ENCODE measurements at regions not wholly inside any gene's neighbourhood (a gene's known extent, or its start where the extent isn't known, plus 50 kb on each side); places are given as distances from the start of the nearest gene placed in this dataset.

- no peaks in the 10 kb centered on the region for H3K36me3 Mint-ChIP-seq (ENCODE audit: low read depth, unreplicated experiment)
- H3K9me3 Mint-ChIP-seq (ENCODE audit: unreplicated experiment), result no peaks in the 10 kb centered on the region
- no peak for DNase-seq (ENCODE audit: low spot score)
- H3K4me1 Mint-ChIP-seq (ENCODE audit: unreplicated experiment), result no peaks in the 10 kb centered on the region
- peaks cover 5% of the 10 kb centered on the region for H3K27me3 Mint-ChIP-seq (ENCODE audit: unreplicated experiment)
- TF ChIP-seq, protein P1, sequence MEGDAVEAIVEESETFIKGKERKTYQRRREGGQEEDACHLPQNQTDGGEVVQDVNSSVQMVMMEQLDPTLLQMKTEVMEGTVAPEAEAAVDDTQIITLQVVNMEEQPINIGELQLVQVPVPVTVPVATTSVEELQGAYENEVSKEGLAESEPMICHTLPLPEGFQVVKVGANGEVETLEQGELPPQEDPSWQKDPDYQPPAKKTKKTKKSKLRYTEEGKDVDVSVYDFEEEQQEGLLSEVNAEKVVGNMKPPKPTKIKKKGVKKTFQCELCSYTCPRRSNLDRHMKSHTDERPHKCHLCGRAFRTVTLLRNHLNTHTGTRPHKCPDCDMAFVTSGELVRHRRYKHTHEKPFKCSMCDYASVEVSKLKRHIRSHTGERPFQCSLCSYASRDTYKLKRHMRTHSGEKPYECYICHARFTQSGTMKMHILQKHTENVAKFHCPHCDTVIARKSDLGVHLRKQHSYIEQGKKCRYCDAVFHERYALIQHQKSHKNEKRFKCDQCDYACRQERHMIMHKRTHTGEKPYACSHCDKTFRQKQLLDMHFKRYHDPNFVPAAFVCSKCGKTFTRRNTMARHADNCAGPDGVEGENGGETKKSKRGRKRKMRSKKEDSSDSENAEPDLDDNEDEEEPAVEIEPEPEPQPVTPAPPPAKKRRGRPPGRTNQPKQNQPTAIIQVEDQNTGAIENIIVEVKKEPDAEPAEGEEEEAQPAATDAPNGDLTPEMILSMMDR (IDR thresholded peaks at IDR 0.05; ENCODE audit: unreplicated experiment), result no peak
- no peak overlapping the region for H3K27ac Mint-ChIP-seq (ENCODE audit: unreplicated experiment)
- no peak overlapping the region for H3K4me3 Mint-ChIP-seq (ENCODE audit: unreplicated experiment)
Observed at GRCh38 chr14:76695263-76695920, 65.9 kb upstream of the VASH1 start.

- Mint-ChIP-seq H3K4me3 (ENCODE audit: unreplicated experiment) (no peak overlapping the region), H3K9me3 (ENCODE audit: unreplicated experiment) (no peaks in the 10 kb centered on the region), H3K27me3 (ENCODE audit: unreplicated experiment) (peaks cover 5% of the 10 kb centered on the region), H3K27ac (ENCODE audit: unreplicated experiment) (no peak overlapping the region), H3K36me3 (ENCODE audit: low read depth, unreplicated experiment) (no peaks in the 10 kb centered on the region), H3K4me1 (ENCODE audit: unreplicated experiment) (no peaks in the 10 kb centered on the region)
- DNase-seq (ENCODE audit: low spot score), result no peak
- TF ChIP-seq, protein P1 (IDR thresholded peaks at IDR 0.05; ENCODE audit: unreplicated experiment), result no peak
Observed at GRCh38 chr14:76696361-76696760, 64.9 kb upstream of the VASH1 start.

- DNase-seq (ENCODE audit: low spot score), result no peak
Observed at GRCh38 chr14:76696791-76697190, 64.5 kb upstream of the VASH1 start.

DNA sequence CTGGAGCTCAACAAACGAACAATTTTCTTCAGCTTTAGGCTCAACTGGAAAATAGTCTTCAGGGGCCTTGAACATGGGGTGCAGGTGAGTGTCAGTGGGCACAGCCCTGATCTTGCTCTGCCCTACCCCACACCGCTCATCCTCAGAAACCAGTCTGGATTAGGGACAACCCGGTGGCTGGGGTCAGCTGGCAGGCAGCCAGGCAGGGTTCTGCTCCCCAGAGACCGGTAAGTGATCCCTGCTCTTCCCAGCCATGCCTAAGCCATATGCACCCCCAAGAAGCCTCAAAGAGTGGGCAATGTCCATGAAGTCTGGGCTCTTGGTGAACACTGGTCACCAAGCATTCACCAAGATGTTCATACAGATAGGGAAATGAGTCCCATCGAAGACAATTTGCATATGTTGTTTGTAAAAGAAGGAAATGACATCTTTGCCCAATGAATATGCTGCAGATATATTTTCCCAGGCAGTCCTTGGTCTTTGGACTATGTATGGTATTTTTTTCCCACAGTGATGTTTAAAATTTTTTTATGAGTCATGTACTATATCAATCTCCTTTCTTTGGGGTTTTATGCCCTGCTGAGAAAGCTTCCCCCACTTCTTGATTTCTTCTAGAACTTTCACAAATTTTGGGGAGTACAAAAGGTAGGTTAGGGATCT, 63.9 kb upstream of the VASH1 start:
- Mint-ChIP-seq H3K27me3 (ENCODE audit: unreplicated experiment) (peaks cover 5% of the 10 kb centered on the region), H3K4me3 (ENCODE audit: unreplicated experiment) (no peak overlapping the region), H3K27ac (ENCODE audit: unreplicated experiment) (no peak overlapping the region), H3K4me1 (ENCODE audit: unreplicated experiment) (no peaks in the 10 kb centered on the region), H3K36me3 (ENCODE audit: low read depth, unreplicated experiment) (no peaks in the 10 kb centered on the region), H3K9me3 (ENCODE audit: unreplicated experiment) (no peaks in the 10 kb centered on the region)
- TF ChIP-seq, protein P1 (IDR thresholded peaks at IDR 0.05; ENCODE audit: unreplicated experiment), result no peak
- no peak for DNase-seq (ENCODE audit: low spot score)

More at GRCh38 chr14:76696791-76697190, 64.5 kb upstream of the VASH1 start:
- Mint-ChIP-seq H3K36me3 (ENCODE audit: low read depth, unreplicated experiment) (no peaks in the 10 kb centered on the region), H3K27ac (ENCODE audit: unreplicated experiment) (no peak overlapping the region), H3K27me3 (ENCODE audit: unreplicated experiment) (peaks cover 5% of the 10 kb centered on the region), H3K9me3 (ENCODE audit: unreplicated experiment) (no peaks in the 10 kb centered on the region), H3K4me1 (ENCODE audit: unreplicated experiment) (no peaks in the 10 kb centered on the region), H3K4me3 (ENCODE audit: unreplicated experiment) (no peak overlapping the region)
- TF ChIP-seq, protein P1 (IDR thresholded peaks at IDR 0.05; ENCODE audit: unreplicated experiment), result no peak

- no peaks in the 10 kb centered on the region for H3K4me1 Mint-ChIP-seq (ENCODE audit: unreplicated experiment)
- DNase-seq (ENCODE audit: low spot score), result no peak
- H3K9me3 Mint-ChIP-seq (ENCODE audit: unreplicated experiment), result no peaks in the 10 kb centered on the region
- TF ChIP-seq, protein P1 (IDR thresholded peaks at IDR 0.05; ENCODE audit: unreplicated experiment), result no peak
- H3K27ac Mint-ChIP-seq (ENCODE audit: unreplicated experiment), result no peak overlapping the region
- peaks cover 5% of the 10 kb centered on the region for H3K27me3 Mint-ChIP-seq (ENCODE audit: unreplicated experiment)
- no peaks in the 10 kb centered on the region for H3K36me3 Mint-ChIP-seq (ENCODE audit: low read depth, unreplicated experiment)
- no peak overlapping the region for H3K4me3 Mint-ChIP-seq (ENCODE audit: unreplicated experiment)
Observed at GRCh38 chr14:76698191-76698590, 63.1 kb upstream of the VASH1 start.

All from endothelial cell (in vitro differentiated cells).